Esophagus squamous epithelium (tissue), 4 donors: ENCODE measurements at regions not wholly inside any gene's neighbourhood (a gene's known extent, or its start where the extent isn't known, plus 50 kb on each side); places are given as distances from the start of the nearest gene placed in this dataset.

ENCODE experiments used
- POLR2A ChIP-seq, 4 donors: fragments of 450-650 bp; IDR thresholded peaks; one replicate each; pipeline ENCODE4 v1.6.1; 2017; ENCODE audit warnings: antibody characterized with exemption in 4 of 4, mild to moderate bottlenecking in 4 of 4, moderate library complexity in 3 of 4
- TF ChIP-seq, protein P1 (sequence below), 6 experiments: fragments of 450-650 bp in 4 of 6; fragments of 200-600 bp in 2 of 6; sonication (generic) in 2 of 6; IDR thresholded peaks; one replicate each; pipeline ENCODE4 v1.5.1; 2016 to 2019; ENCODE audit warnings: antibody characterized with exemption in 6 of 6, mild to moderate bottlenecking in 4 of 6, moderate library complexity in 4 of 6

DNA sequence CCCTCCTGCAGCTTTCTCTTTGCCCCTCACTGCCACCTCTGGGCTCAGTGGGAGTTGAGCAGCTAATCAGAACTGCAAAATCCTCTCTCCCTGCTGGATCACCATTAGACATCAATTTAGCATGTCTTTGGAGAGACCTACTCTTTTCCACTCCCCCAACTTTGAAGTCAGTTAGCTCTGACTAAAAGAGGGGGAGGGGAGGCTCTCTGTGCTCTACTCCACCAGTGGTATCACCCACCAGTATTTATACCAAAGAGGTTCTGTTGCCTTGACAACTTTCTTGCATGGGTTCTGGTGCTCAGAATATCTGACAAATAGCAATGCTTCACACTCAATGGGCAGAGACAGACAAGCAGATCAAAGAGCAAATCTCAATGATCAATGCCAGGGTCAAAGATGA, 146.2 kb upstream of the ROPN1 start:
- TF ChIP-seq, protein P1, sequence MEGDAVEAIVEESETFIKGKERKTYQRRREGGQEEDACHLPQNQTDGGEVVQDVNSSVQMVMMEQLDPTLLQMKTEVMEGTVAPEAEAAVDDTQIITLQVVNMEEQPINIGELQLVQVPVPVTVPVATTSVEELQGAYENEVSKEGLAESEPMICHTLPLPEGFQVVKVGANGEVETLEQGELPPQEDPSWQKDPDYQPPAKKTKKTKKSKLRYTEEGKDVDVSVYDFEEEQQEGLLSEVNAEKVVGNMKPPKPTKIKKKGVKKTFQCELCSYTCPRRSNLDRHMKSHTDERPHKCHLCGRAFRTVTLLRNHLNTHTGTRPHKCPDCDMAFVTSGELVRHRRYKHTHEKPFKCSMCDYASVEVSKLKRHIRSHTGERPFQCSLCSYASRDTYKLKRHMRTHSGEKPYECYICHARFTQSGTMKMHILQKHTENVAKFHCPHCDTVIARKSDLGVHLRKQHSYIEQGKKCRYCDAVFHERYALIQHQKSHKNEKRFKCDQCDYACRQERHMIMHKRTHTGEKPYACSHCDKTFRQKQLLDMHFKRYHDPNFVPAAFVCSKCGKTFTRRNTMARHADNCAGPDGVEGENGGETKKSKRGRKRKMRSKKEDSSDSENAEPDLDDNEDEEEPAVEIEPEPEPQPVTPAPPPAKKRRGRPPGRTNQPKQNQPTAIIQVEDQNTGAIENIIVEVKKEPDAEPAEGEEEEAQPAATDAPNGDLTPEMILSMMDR (IDR thresholded peaks at IDR 0.05), result no peak
- no peak for TF ChIP-seq POLR2A (IDR thresholded peaks at IDR 0.05)
